Testis (tissue), 2 donors: ENCODE measurements at regions not wholly inside any gene's neighbourhood (a gene's known extent, or its start where the extent isn't known, plus 50 kb on each side); places are given as distances from the start of the nearest gene placed in this dataset.

ENCODE experiments used
- POLR2A ChIP-seq: fragments of 450-650 bp; IDR thresholded peaks from one replicate; pipeline ENCODE4 v1.6.1; 2017; ENCODE audit warnings: antibody characterized with exemption, mild to moderate bottlenecking, moderate library complexity
- TF ChIP-seq, protein P1 (sequence below), 3 experiments: fragments of 450-650 bp in 2 of 3; fragments of 200-600 bp in 1 of 3; sonication (generic) in 1 of 3; IDR thresholded peaks; one replicate each; pipeline ENCODE4 v1.5.1; 2016 to 2019; ENCODE audit warnings: antibody characterized with exemption in 3 of 3, mild to moderate bottlenecking in 2 of 3, moderate library complexity in 1 of 3

DNA sequence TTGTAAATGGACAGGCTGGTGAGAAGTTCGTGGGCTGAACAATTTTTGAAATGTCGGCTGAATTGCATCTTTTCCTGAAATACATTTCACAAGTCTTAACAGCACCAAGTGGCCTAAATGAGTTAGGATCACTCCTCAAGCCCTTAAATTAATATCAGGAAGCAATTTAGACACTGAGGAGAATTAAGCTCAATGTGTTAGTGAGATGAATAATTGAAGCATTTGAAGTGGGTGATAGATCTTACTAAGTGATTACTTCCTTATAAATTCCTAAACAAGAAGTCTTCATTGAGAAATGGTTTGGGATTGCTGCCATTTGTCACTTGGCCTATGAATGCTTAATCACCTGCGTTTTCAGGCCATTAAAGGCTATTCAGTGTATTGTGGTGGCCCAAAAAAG, 116.8 kb downstream of the NAA11 start:
- TF ChIP-seq, protein P1, sequence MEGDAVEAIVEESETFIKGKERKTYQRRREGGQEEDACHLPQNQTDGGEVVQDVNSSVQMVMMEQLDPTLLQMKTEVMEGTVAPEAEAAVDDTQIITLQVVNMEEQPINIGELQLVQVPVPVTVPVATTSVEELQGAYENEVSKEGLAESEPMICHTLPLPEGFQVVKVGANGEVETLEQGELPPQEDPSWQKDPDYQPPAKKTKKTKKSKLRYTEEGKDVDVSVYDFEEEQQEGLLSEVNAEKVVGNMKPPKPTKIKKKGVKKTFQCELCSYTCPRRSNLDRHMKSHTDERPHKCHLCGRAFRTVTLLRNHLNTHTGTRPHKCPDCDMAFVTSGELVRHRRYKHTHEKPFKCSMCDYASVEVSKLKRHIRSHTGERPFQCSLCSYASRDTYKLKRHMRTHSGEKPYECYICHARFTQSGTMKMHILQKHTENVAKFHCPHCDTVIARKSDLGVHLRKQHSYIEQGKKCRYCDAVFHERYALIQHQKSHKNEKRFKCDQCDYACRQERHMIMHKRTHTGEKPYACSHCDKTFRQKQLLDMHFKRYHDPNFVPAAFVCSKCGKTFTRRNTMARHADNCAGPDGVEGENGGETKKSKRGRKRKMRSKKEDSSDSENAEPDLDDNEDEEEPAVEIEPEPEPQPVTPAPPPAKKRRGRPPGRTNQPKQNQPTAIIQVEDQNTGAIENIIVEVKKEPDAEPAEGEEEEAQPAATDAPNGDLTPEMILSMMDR (IDR thresholded peaks at IDR 0.05), result no peak
- TF ChIP-seq POLR2A, result no peak
